Thyroid gland (tissue), 4 donors: ENCODE measurements at regions not wholly inside any gene's neighbourhood (a gene's known extent, or its start where the extent isn't known, plus 50 kb on each side); places are given as distances from the start of the nearest gene placed in this dataset.
A peak's percentile ranks its signal among the peaks of the same experiment; 100 is the strongest.

Experiments used
- DNase-seq, 2 donors: peaks; one replicate each; pipeline ENCODE4 v3.0.0-alpha.2; 2019
- H3K27ac ChIP-seq, 3 donors: fragments of 200-600 bp; sonication (generic); 1 replicate in 2 of 3; 2 replicates in 1 of 3; pipeline ENCODE4 v1.5.1; 2016 to 2019; ENCODE audit warnings: mild to moderate bottlenecking in 1 of 3, moderate library complexity in 1 of 3
- H3K27me3 ChIP-seq: fragments of 200-600 bp; sonication (generic); one replicate; pipeline ENCODE4 v1.5.1; 2019
- H3K36me3 ChIP-seq, 2 donors: fragments of 200-600 bp; sonication (generic); one replicate each; pipeline ENCODE4 v1.5.1; 2016 to 2019
- H3K4me1 ChIP-seq, 2 donors: fragments of 200-600 bp; sonication (generic); one replicate each; pipeline ENCODE4 v1.5.1; 2017 to 2019
- H3K4me3 ChIP-seq, 3 donors: fragments of 200-600 bp; sonication (generic); replicated peaks in 1 of 3; 1 replicate in 2 of 3; 2 replicates in 1 of 3; pipeline ENCODE4 v1.5.1; 2016; ENCODE audit warnings: mild to moderate bottlenecking in 1 of 3
- H3K9me3 ChIP-seq: fragments of 200-600 bp; sonication (generic); one replicate; pipeline ENCODE4 v1.5.1; 2017
- POLR2A ChIP-seq, 2 donors: fragments of 450-650 bp; IDR thresholded peaks; one replicate each; pipeline ENCODE4 v1.6.1; 2017; ENCODE audit warnings: antibody characterized with exemption in 2 of 2, mild to moderate bottlenecking in 2 of 2, moderate library complexity in 1 of 2
- WGBS, 2 donors: methylation state at CpG; one replicate each; pipeline ENCODE4 v1.1.5; 2017; 5-methylcytosine and 5-hydroxymethylcytosine counted together
- intact Hi-C: fragments of 100-400 bp; cut with DNase I; formaldehyde crosslinking; loops from one replicate; pipeline ENCODE4 v1.15.1; 2023
- TF ChIP-seq, protein P1 (sequence below), 6 experiments: fragments of 200-600 bp in 3 of 6; fragments of 450-650 bp in 3 of 6; sonication (generic) in 3 of 6; IDR thresholded peaks; one replicate each; pipeline ENCODE4 v1.5.1; 2016 to 2019; ENCODE audit warnings: antibody characterized with exemption in 6 of 6, mild to moderate bottlenecking in 2 of 6, inconsistent platforms in 1 of 6, moderate library complexity in 1 of 6

DNA sequence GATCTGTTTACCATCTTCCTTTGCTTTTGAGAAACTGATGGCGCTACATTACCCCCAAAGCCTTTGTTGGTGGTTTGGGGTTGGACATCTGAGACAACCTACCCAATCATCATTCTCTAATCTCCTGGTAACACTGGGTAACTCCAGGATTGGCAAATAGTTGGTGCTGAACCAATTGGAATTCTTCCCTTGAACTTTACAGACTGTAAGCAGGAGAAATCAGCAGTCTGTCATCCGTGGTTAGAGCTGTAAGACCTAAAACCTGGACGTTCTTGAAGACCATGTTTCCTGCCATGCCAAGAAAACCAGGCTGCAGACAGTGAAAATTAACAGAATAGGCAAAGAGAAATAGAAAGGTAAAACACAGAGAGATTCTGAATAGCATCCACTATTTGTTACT, 398.8 kb upstream of the SALL1 start:
- Histone ChIP-seq H3K4me3 (no peak overlapping the region), H3K4me1 (no peaks in the 10 kb centered on the region), H3K36me3 (no peaks in the 10 kb centered on the region), H3K27ac (no peak overlapping the region), H3K27me3 (no peaks in the 10 kb centered on the region), H3K9me3 (no peaks in the 10 kb centered on the region)
- TF ChIP-seq, protein P1, sequence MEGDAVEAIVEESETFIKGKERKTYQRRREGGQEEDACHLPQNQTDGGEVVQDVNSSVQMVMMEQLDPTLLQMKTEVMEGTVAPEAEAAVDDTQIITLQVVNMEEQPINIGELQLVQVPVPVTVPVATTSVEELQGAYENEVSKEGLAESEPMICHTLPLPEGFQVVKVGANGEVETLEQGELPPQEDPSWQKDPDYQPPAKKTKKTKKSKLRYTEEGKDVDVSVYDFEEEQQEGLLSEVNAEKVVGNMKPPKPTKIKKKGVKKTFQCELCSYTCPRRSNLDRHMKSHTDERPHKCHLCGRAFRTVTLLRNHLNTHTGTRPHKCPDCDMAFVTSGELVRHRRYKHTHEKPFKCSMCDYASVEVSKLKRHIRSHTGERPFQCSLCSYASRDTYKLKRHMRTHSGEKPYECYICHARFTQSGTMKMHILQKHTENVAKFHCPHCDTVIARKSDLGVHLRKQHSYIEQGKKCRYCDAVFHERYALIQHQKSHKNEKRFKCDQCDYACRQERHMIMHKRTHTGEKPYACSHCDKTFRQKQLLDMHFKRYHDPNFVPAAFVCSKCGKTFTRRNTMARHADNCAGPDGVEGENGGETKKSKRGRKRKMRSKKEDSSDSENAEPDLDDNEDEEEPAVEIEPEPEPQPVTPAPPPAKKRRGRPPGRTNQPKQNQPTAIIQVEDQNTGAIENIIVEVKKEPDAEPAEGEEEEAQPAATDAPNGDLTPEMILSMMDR (IDR thresholded peaks at IDR 0.05), result no peak
- no peak for TF ChIP-seq POLR2A (IDR thresholded peaks at IDR 0.05)
- 57 to 61% methylated on average over 3 of the region's 3 CpGs for WGBS, 2 donors
- intact Hi-C loops, result no loop called here
- DNase-seq, result no peak

DNA sequence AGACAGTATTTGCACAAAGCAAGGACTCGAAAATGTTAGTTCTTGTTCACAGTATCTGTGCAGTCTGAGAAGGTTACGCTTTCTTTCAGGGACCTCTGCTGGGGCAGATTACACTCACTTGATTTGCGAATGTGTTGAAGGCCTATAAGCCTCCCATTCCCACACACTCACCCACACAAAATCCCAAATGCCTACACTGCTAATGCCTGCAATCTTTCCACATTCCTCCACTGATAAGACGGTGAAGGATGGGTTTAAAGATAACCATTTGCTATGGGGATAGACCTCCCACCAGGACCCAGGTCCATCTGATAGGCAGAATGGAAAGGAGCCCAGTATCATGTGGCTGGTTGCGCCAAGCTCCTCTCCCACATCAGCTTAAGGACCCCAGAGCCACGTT, 394.9 kb upstream of the SALL1 start:
- H3K27me3 ChIP-seq, result no peaks in the 10 kb centered on the region
- H3K27ac ChIP-seq, result no peak overlapping the region
- TF ChIP-seq POLR2A (IDR thresholded peaks at IDR 0.05), result no peak
- TF ChIP-seq, protein P1 (IDR thresholded peaks at IDR 0.05), result no peak
- H3K36me3 ChIP-seq, result no peaks in the 10 kb centered on the region
- no peaks in the 10 kb centered on the region for H3K9me3 ChIP-seq
- no peak for DNase-seq
- no peaks in the 10 kb centered on the region for H3K4me1 ChIP-seq
- no peak overlapping the region for H3K4me3 ChIP-seq
- 80 to 81% methylated on average over 6 of the region's 6 CpGs for WGBS, 2 donors
- intact Hi-C loops, result no loop called here

DNA sequence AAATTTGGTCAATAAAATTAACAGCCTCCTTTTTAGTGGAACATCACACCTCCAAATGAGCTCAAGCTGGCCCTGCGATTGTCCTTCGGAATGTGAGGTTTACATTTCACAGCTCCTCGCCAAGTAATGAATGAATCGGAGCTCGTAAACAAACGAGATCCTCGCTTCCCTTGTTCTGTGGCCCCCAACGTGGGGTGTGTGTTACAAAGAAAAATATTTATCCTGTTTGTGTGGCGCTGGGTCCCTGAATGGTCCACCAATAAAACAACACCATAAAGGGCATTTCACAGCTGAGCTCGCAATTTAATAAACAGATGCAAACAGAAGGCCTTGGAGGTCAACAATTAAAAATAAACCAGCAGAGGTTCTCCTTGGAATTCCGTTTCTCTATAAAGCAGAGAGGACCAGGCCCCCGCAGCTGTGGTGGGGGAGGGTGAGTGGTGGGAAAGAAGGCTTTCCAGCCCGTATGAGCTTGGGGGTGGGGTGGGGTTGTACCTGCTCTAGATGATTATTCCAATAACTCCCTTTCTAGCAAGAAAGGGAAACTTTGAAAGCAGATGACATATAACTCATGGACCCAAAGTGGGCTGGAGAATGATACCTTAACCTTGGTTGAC, 393.9 kb upstream of the SALL1 start:
- intact Hi-C loops, result no loop called here
- no peak overlapping the region for H3K4me3 ChIP-seq
- 64 to 72% methylated on average over 13 of the region's 13 CpGs for WGBS, 2 donors
- H3K36me3 ChIP-seq, result no peaks in the 10 kb centered on the region
- no peaks in the 10 kb centered on the region for H3K27me3 ChIP-seq
- H3K27ac ChIP-seq, result no peak overlapping the region
- TF ChIP-seq, protein P1 (IDR thresholded peaks at IDR 0.05), result no peak
- no peak for TF ChIP-seq POLR2A (IDR thresholded peaks at IDR 0.05)
- no peaks in the 10 kb centered on the region for H3K4me1 ChIP-seq
- no peak for DNase-seq
- no peaks in the 10 kb centered on the region for H3K9me3 ChIP-seq

DNA sequence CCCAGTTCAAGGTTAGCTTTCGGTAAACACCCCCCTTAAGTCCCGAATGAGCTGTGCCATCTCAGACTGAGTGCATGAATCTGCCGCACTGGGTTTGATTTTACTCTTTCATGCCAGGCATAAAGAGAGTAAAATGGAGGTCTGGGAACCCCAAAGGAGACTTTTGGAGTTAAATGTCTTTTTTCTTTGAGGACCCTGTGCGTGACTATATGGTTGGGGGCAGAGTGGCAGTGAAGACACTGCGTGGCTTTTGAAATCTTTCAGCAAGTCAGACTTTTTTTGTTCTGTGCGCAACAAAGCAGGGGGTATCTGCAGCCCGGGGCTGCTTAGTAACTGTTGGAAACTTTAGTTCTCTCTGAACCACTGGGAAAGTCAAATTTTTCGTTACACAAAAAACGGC, 392.9 kb upstream of the SALL1 start:
- Histone ChIP-seq H3K9me3 (no peaks in the 10 kb centered on the region), H3K27ac (no peak overlapping the region), H3K36me3 (no peaks in the 10 kb centered on the region), H3K4me1 (no peaks in the 10 kb centered on the region), H3K4me3 (no peak overlapping the region), H3K27me3 (no peaks in the 10 kb centered on the region)
- no peak for TF ChIP-seq POLR2A (IDR thresholded peaks at IDR 0.05)
- TF ChIP-seq, protein P1 (IDR thresholded peaks at IDR 0.05), result no peak
- DNase-seq, result no peak
- WGBS, 2 donors, result 89 to 91% methylated on average over 9 of the region's 9 CpGs
- intact Hi-C loops, result no loop called here

DNA sequence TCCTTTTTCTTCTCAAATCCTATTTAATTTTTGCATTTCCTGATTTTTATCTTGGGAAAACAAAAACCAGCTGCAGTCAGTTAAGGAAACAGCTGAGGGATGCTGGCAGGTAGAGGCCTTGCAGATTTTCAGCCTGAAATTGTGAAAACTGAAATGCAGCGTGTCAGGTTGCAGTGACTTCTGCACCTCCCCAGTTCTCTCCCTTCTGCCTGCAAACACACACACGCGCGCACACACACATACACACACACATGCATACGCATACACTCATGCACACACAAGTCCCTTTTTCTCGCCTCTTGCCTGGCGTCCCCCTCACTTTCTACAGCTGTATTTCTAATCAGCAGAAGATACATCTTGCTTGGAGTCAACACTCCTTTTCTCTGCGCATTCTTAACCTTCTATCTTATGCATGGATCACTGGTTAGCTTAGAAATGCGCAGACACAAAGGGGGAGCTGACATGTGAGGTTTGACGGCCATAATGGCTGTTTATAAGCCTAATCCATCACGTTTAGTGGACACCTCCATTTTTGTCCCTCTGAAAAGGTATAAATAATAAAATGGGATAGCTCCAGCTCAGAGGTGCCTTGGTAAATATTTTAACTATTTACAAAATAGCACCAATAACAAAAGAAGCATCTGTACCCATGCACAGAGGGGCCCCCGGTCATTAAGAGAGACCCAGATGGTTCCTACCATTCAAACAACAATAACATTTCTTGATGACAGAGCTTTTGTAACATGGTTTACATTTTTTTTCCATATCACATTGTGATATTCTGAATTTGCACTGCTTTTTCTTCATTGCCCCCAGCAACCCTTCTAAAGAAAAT, 392.1 kb upstream of the SALL1 start:
- Histone ChIP-seq H3K4me1 (no peaks in the 10 kb centered on the region), H3K36me3 (no peaks in the 10 kb centered on the region), H3K27me3 (no peaks in the 10 kb centered on the region), H3K4me3 (no peak overlapping the region), H3K27ac (no peak overlapping the region), H3K9me3 (no peaks in the 10 kb centered on the region)
- DNase-seq, result peak in 1 of 2 donors; percentile 5
- no peak for TF ChIP-seq POLR2A (IDR thresholded peaks at IDR 0.05)
- TF ChIP-seq, protein P1 (IDR thresholded peaks at IDR 0.05), result no peak
- intact Hi-C loops, result no loop called here
- WGBS, 2 donors, result 55 to 58% methylated on average over 12 of the region's 12 CpGs
